Endodermal cell (in vitro differentiated cells): ENCODE measurements at regions not wholly inside any gene's neighbourhood (a gene's known extent, or its start where the extent isn't known, plus 50 kb on each side); places are given as distances from the start of the nearest gene placed in this dataset.
"Not testable (repeated sequence)": the region's sequence is repeated elsewhere in the genome, so short reads cannot be mapped to it uniquely, and the experiment has no call there.

Source experiments
- DNase-seq: peaks from one replicate; pipeline ENCODE4 v3.0.0-alpha.2; 2017
- H3K27ac ChIP-seq: 2 replicates; pipeline ENCODE4 v1.5.1; 2013; ENCODE audit warnings: mild to moderate bottlenecking, low read depth, low read length, moderate library complexity
- H3K27me3 ChIP-seq: 2 replicates; pipeline ENCODE4 v1.6.1; 2013; ENCODE audit warnings: mild to moderate bottlenecking, low read length, moderate library complexity; ENCODE audit not compliant: insufficient read depth, control insufficient read depth, poor library complexity, severe bottlenecking
- H3K36me3 ChIP-seq: 2 replicates; pipeline ENCODE4 v1.7.0; 2013; ENCODE audit warnings: mild to moderate bottlenecking, low read length, moderate library complexity; ENCODE audit not compliant: control insufficient read depth, insufficient read depth
- H3K4me1 ChIP-seq: one replicate; pipeline ENCODE4 v1.7.0; 2013; ENCODE audit warnings: low read length; ENCODE audit not compliant: control insufficient read depth, insufficient read depth
- H3K4me3 ChIP-seq: 2 replicates; pipeline ENCODE4 v1.5.1; 2013; ENCODE audit warnings: mild to moderate bottlenecking, low read length, moderate library complexity
- H3K9ac ChIP-seq: 2 replicates; pipeline ENCODE4 v1.6.1; 2013; ENCODE audit warnings: mild to moderate bottlenecking, low read length, moderate library complexity; ENCODE audit not compliant: poor library complexity, severe bottlenecking; ENCODE audit errors: extremely low read depth
- H3K9me3 ChIP-seq: 2 replicates; pipeline ENCODE4 v1.6.1; 2013; ENCODE audit warnings: mild to moderate bottlenecking, low read length, moderate library complexity; ENCODE audit not compliant: control insufficient read depth
- H3K27ac Mint-ChIP-seq: 2 replicates; pipeline ENCODE4 v1.8.0; 2020; ENCODE audit warnings: mixed read lengths
- H3K27me3 Mint-ChIP-seq: 2 replicates; pipeline ENCODE4 v1.8.0; 2021; ENCODE audit warnings: mild to moderate bottlenecking, mixed read lengths; ENCODE audit not compliant: insufficient read depth
- H3K36me3 Mint-ChIP-seq: 2 replicates; pipeline ENCODE4 v1.8.0; 2020; ENCODE audit warnings: low read depth, mixed read lengths
- H3K4me1 Mint-ChIP-seq: 2 replicates; pipeline ENCODE4 v1.8.0; 2020; ENCODE audit warnings: mixed read lengths
- H3K4me3 Mint-ChIP-seq: 2 replicates; pipeline ENCODE4 v1.8.0; 2020; ENCODE audit warnings: mild to moderate bottlenecking, moderate library complexity, mixed read lengths
- H3K9me3 Mint-ChIP-seq: 2 replicates; pipeline ENCODE4 v1.8.0; 2020; ENCODE audit warnings: mild to moderate bottlenecking, mixed read lengths
- WGBS, 2 experiments: methylation state at CpG; one replicate each; pipeline versions ENCODE4 v1.1.5 to v1.1.7; 2013; ENCODE audit warnings: missing lambda C conversion rate in 2 of 2, mixed read lengths in 1 of 2; ENCODE audit not compliant: insufficient coverage in 1 of 2, insufficient read length in 1 of 2; 5-methylcytosine and 5-hydroxymethylcytosine counted together

- not testable (repeated sequence) for H3K27ac ChIP-seq, H3K27me3 Mint-ChIP-seq, H3K9ac ChIP-seq, H3K36me3 Mint-ChIP-seq, DNase-seq, H3K36me3 ChIP-seq, H3K4me3 Mint-ChIP-seq, H3K4me1 ChIP-seq, H3K9me3 Mint-ChIP-seq, H3K27me3 ChIP-seq, H3K4me3 ChIP-seq, H3K4me1 Mint-ChIP-seq, H3K27ac Mint-ChIP-seq, H3K9me3 ChIP-seq
- no CpG with 5 or more reads among the region's 2 CpGs for WGBS, 2 experiments
Measured at GRCh38 chr9:62737004-62737606, 1547.3 kb downstream of the SPATA31A7 start.

GRCh38 chr9:62737915-62738314 lies 1548.1 kb downstream of the SPATA31A7 start:
- H3K4me1 Mint-ChIP-seq, H3K4me3 ChIP-seq, H3K27me3 Mint-ChIP-seq, H3K27me3 ChIP-seq, H3K9ac ChIP-seq, H3K36me3 ChIP-seq, H3K27ac Mint-ChIP-seq, H3K9me3 ChIP-seq, H3K9me3 Mint-ChIP-seq, H3K36me3 Mint-ChIP-seq, H3K27ac ChIP-seq, H3K4me1 ChIP-seq, H3K4me3 Mint-ChIP-seq: not testable (repeated sequence)
- WGBS, 2 experiments: 58% methylated on average over 4 of the region's 24 CpGs; no CpG with 5 or more reads in 1 of the 2 experiments
- peak; percentile 8 for DNase-seq

- H3K36me3 ChIP-seq, H3K27me3 ChIP-seq, H3K36me3 Mint-ChIP-seq, H3K27me3 Mint-ChIP-seq, H3K27ac ChIP-seq, H3K9ac ChIP-seq, H3K9me3 Mint-ChIP-seq, H3K27ac Mint-ChIP-seq, DNase-seq, H3K4me3 ChIP-seq, H3K9me3 ChIP-seq, H3K4me3 Mint-ChIP-seq, H3K4me1 Mint-ChIP-seq, H3K4me1 ChIP-seq: not testable (repeated sequence)
- WGBS, 2 experiments: no CpG with 5 or more reads among the region's 7 CpGs
Measured at GRCh38 chr9:62745774-62746529, 1556.1 kb downstream of the SPATA31A7 start.
